ENCODE measurements at regions not wholly inside any gene's neighbourhood (a gene's known extent, or its start where the extent isn't known, plus 50 kb on each side); places are given as distances from the start of the nearest gene placed in this dataset.

DNA sequence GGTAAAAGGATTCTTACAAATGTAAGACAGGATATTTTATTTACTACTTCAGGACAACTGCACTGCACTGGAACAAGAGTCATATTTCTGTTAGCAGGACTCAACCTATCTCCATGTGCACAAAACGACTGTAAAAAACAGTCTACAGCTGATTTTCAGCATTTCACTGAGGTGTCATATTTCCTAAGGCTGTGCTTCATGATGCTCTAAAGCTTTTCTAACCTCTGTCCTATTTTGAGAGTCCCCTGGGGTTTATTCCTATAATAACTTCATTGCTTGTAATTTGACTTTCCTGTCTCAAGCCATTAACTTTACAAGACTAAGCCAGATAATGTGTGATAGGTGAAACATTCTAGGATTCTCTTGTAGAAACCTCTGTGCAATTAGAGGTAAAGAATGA, 472.3 kb downstream of the HINT1 start:
- no peak for TF ChIP-seq TAF1 (IDR thresholded peaks at IDR 0.05; ENCODE audit: borderline replicate concordance, low read depth, low read length)
- no peak for TF ChIP-seq POLR2AphosphoS5 (IDR thresholded peaks at IDR 0.05; ENCODE audit: low read depth, low read length)
